A549 (cell line): ENCODE measurements at regions not wholly inside any gene's neighbourhood (a gene's known extent, or its start where the extent isn't known, plus 50 kb on each side); places are given as distances from the start of the nearest gene placed in this dataset.

ENCODE experiments used
- FOSL2 ChIP-seq, 2 experiments: fragments of 450-650 bp in 1 of 2; fragments of >200 bp in 1 of 2; sonication (Bioruptor Twin) in 1 of 2; formaldehyde crosslinking; IDR thresholded peaks; 2 replicates each; pipeline versions ENCODE4 v1.5.0 to v1.6.1; 2016 to 2020; ENCODE audit warnings: mild to moderate bottlenecking in 1 of 2, moderate library complexity in 1 of 2
- HDAC2 ChIP-seq: fragments of 200-600 bp; sonication (generic); IDR thresholded peaks from 2 replicates; pipeline ENCODE4 v1.6.1; 2016
- MAFK ChIP-seq: fragments of 450-650 bp; IDR thresholded peaks from 2 replicates; pipeline ENCODE4 v1.6.1; 2014; ENCODE audit not compliant: partially characterized antibody
- MAZ ChIP-seq: fragments of 150-350 bp; IDR thresholded peaks from 2 replicates; pipeline ENCODE4 v1.6.1; 2014; ENCODE audit warnings: antibody characterized with exemption, low read depth, low read length, borderline replicate concordance
- POLR2A ChIP-seq: IDR thresholded peaks from 2 replicates; pipeline ENCODE4 v1.6.1; 2012; ENCODE audit warnings: mild to moderate bottlenecking, low read length
- RAD21 ChIP-seq, 2 experiments: fragments of >200 bp in 1 of 2; sonication (Bioruptor Twin) in 1 of 2; formaldehyde crosslinking in 1 of 2; IDR thresholded peaks in 1 of 2; conservative IDR thresholded peaks in 1 of 2; 2 replicates in 1 of 2; 3 replicates in 1 of 2; pipeline ENCODE4 v1.6.1; 2012 to 2018; ENCODE audit warnings: inconsistent platforms in 1 of 2
- RCOR1 ChIP-seq: fragments of 150-350 bp; IDR thresholded peaks from 2 replicates; pipeline ENCODE4 v1.6.1; 2014; ENCODE audit warnings: antibody characterized with exemption, low read length, low read depth
- TF ChIP-seq, protein P1 (sequence below): fragments of >200 bp; sonication (Bioruptor Twin); formaldehyde crosslinking; IDR thresholded peaks from 3 replicates; pipeline ENCODE4 v1.5.1; 2016
- TF ChIP-seq, protein P2 (sequence below): fragments of >200 bp; sonication (Bioruptor Twin); formaldehyde crosslinking; IDR thresholded peaks from 2 replicates; pipeline ENCODE4 v1.6.1; 2016
- TF ChIP-seq, protein P3 (sequence below): IDR thresholded peaks from 2 replicates; pipeline ENCODE4 v1.6.1; 2012
- TF ChIP-seq, protein P4 (sequence below): IDR thresholded peaks from 2 replicates; pipeline ENCODE4 v1.6.1; 2012

DNA sequence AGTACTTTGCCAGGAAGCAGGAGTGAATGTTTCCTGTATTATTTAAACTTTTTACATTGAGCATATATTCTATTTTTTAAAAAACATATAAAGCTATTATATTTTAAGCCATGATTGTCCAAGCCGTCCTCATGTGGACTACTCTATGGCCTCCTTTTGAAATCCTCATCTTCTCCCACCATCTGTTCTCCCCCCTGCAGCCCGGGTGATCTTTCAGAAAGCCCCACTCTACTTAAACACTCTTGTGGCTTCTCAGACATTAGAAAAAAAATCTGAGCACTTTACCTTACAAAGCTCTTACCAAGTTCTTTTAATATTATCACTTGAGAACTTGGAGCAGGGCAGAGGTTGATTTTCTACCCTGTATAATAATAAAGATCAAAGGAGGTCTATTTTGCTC, 95.4 kb downstream of the CAVIN4 start:
- TF ChIP-seq POLR2A (no peak), HDAC2 (no peak), RAD21 (conservative IDR thresholded peaks at IDR 0.05 in 1 of 2, IDR thresholded peaks at IDR 0.05 in 1 of 2) (no peak), MAZ (no peak), RCOR1 (no peak), MAFK (no peak), FOSL2 (IDR thresholded peaks at IDR 0.05) (no peak), FOSL2 (CRISPR knock-in tag; IDR thresholded peaks at IDR 0.05) (no peak)
- TF ChIP-seq, protein P1, sequence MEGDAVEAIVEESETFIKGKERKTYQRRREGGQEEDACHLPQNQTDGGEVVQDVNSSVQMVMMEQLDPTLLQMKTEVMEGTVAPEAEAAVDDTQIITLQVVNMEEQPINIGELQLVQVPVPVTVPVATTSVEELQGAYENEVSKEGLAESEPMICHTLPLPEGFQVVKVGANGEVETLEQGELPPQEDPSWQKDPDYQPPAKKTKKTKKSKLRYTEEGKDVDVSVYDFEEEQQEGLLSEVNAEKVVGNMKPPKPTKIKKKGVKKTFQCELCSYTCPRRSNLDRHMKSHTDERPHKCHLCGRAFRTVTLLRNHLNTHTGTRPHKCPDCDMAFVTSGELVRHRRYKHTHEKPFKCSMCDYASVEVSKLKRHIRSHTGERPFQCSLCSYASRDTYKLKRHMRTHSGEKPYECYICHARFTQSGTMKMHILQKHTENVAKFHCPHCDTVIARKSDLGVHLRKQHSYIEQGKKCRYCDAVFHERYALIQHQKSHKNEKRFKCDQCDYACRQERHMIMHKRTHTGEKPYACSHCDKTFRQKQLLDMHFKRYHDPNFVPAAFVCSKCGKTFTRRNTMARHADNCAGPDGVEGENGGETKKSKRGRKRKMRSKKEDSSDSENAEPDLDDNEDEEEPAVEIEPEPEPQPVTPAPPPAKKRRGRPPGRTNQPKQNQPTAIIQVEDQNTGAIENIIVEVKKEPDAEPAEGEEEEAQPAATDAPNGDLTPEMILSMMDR = no peak
- TF ChIP-seq, protein P2, sequence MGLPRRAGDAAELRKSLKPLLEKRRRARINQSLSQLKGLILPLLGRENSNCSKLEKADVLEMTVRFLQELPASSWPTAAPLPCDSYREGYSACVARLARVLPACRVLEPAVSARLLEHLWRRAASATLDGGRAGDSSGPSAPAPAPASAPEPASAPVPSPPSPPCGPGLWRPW = no peak
- TF ChIP-seq, protein P3, sequence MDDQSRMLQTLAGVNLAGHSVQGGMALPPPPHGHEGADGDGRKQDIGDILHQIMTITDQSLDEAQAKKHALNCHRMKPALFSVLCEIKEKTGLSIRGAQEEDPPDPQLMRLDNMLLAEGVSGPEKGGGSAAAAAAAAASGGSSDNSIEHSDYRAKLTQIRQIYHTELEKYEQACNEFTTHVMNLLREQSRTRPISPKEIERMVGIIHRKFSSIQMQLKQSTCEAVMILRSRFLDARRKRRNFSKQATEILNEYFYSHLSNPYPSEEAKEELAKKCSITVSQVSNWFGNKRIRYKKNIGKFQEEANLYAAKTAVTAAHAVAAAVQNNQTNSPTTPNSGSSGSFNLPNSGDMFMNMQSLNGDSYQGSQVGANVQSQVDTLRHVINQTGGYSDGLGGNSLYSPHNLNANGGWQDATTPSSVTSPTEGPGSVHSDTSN = no peak
- TF ChIP-seq, protein P4, sequence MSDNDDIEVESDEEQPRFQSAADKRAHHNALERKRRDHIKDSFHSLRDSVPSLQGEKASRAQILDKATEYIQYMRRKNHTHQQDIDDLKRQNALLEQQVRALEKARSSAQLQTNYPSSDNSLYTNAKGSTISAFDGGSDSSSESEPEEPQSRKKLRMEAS = no peak
